ENCODE measurements at regions not wholly inside any gene's neighbourhood (a gene's known extent, or its start where the extent isn't known, plus 50 kb on each side); places are given as distances from the start of the nearest gene placed in this dataset.

- H2BK12ac ChIP-seq (ENCODE audit: insufficient read length, low read depth, low read length), result no peak overlapping the region
- H3K9me3 ChIP-seq (ENCODE audit: control insufficient read depth, low read depth, low read length), result no peaks in the 10 kb centered on the region
- H3K27ac ChIP-seq (ENCODE audit: insufficient read length, low read depth, low read length), result no peak overlapping the region
- H4K5ac ChIP-seq (ENCODE audit: insufficient read length, low read depth, low read length), result no peak overlapping the region
- no peak overlapping the region for H4K8ac ChIP-seq (replicated peaks; ENCODE audit: insufficient read length, low read depth, low read length)
- Mint-ChIP-seq H3K36me3 (ENCODE audit: insufficient read depth in 1 of 3, low read depth in 3 of 3) (no peaks in the 10 kb centered on the region; a peak in 1 of 7 replicates), H3K27ac (no peak overlapping the region), H3K4me3 (no peak overlapping the region), H3K9me3 (no peaks in the 10 kb centered on the region), H3K27me3 (ENCODE audit: low read depth) (no peaks in the 10 kb centered on the region), H3K4me1 (peaks cover 0 to 3% of the 10 kb centered on the region in 2 experiments; a peak in 1 of 4 replicates)
- H3K18ac ChIP-seq (ENCODE audit: insufficient read length, low read depth, low read length), result no peak overlapping the region
- no peak overlapping the region for H2BK5ac ChIP-seq (ENCODE audit: insufficient read length, low read length)
- no peak overlapping the region for H3K4ac ChIP-seq (ENCODE audit: low read depth, low read length)
- TF ChIP-seq CTCF (conservative IDR thresholded peaks at IDR 0.05), result no peak
- H3T11ph ChIP-seq (ENCODE audit: low read length), result no peak overlapping the region
- no peak overlapping the region for H3K4me2 ChIP-seq (ENCODE audit: insufficient read depth, insufficient read length, low read length)
- H3K9ac ChIP-seq (ENCODE audit: extremely low read depth, insufficient read length, low read length), result no peak overlapping the region
- H3K23me2 ChIP-seq (ENCODE audit: insufficient read length, low read depth, low read length, poor library complexity, severe bottlenecking), result no peaks in the 10 kb centered on the region
- H2BK120ac ChIP-seq (ENCODE audit: low read depth, low read length, poor library complexity, severe bottlenecking), result no peak overlapping the region
- no peaks in the 10 kb centered on the region for H3K4me1 ChIP-seq (ENCODE audit: insufficient read depth, low read length)
- H2AFZ ChIP-seq (ENCODE audit: low read length), result no peak overlapping the region
- H4K20me1 ChIP-seq (ENCODE audit: control insufficient read depth, insufficient read depth, insufficient read length), result no peaks in the 10 kb centered on the region
- H3K79me1 ChIP-seq (ENCODE audit: insufficient read depth, low read depth, low read length, poor library complexity, severe bottlenecking), result no peaks in the 10 kb centered on the region
- DNase-seq, result no peak
- WGBS (ENCODE audit: extremely low coverage, insufficient read length, low lambda C conversion rate), result no CpG with 5 or more reads among the region's 4 CpGs
- no peak overlapping the region for H3K56ac ChIP-seq (ENCODE audit: insufficient read length, low read depth, low read length)
- H3K79me2 ChIP-seq (ENCODE audit: insufficient read depth, low read length), result no peaks in the 10 kb centered on the region
- H3K23ac ChIP-seq (ENCODE audit: insufficient read length, low read depth, low read length), result no peak overlapping the region
- H4K91ac ChIP-seq (ENCODE audit: insufficient read length, low read depth, low read length), result no peak overlapping the region
- H3K27me3 ChIP-seq (ENCODE audit: insufficient read depth, low read length), result no peaks in the 10 kb centered on the region
- H2AK5ac ChIP-seq (ENCODE audit: insufficient read length, low read length), result no peak overlapping the region
- no peak overlapping the region for H2BK20ac ChIP-seq (ENCODE audit: low read depth, low read length, poor library complexity, severe bottlenecking)
- H2BK15ac ChIP-seq (ENCODE audit: low read depth, low read length), result no peak overlapping the region
- H3K14ac ChIP-seq (ENCODE audit: insufficient read depth, low read length), result no peak overlapping the region
Observed at GRCh38 chr3:162365066-162365719, 868.6 kb downstream of the OTOL1 start.

All from H9 (cell line).